GM12878 (cell line): ENCODE measurements at regions not wholly inside any gene's neighbourhood (a gene's known extent, or its start where the extent isn't known, plus 50 kb on each side); places are given as distances from the start of the nearest gene placed in this dataset.

Experiments used
- ATAC-seq: fragments of 200-7000 bp; cut with Tn5 transposase; 3 replicates; pipeline ENCODE4 v1.9.1; 2020; ENCODE audit warnings: mild to moderate bottlenecking, moderate library complexity
- BruUV-seq: library from RNA; stranded (reverse); fragments of 400-500 nt; replicated peaks from 2 replicates; lab custom pipeline; 2021; lab: Mats Ljungman, UMichigan
- CTCF ChIA-PET: fragments of 300-600 bp; sonication (Branson Sonifier 250); formaldehyde crosslinking; extraction: SDS; loops from one replicate; lab custom pipeline; 2021; ENCODE audit warnings: inconsistent platforms; lab: Yijun Ruan, JAX
- POLR2A ChIA-PET: fragments of 350-600 bp; formaldehyde crosslinking; extraction: SDS; loops from one replicate; lab custom pipeline; 2021; ENCODE audit warnings: inconsistent platforms; lab: Charles Lee
- RAD21 ChIA-PET: fragments of 300-600 bp; sonication (Branson Sonifier 250); formaldehyde crosslinking; loops from one replicate; lab custom pipeline; 2023; ENCODE audit warnings: antibody characterized with exemption; ENCODE audit not compliant: unreplicated experiment; lab: Charles Lee
- SMC1A ChIA-PET: fragments of 300-600 bp; sonication (Branson Sonifier 250); formaldehyde crosslinking; loops from one replicate; lab custom pipeline; 2023; ENCODE audit not compliant: unreplicated experiment, uncharacterized antibody; lab: Charles Lee
- DNase-seq: peaks from one replicate; pipeline ENCODE4 v3.0.0-alpha.2; 2011; ENCODE audit warnings: low read depth, low spot score
- FAIRE-seq: peaks from 3 replicates; lab custom pipeline; 2011; peaks lifted over from hg19 to GRCh38; lab: Jason Lieb, UNC
- H2AFZ ChIP-seq: 2 replicates; pipeline ENCODE4 v1.6.0; 2011; ENCODE audit warnings: low read depth, low read length, control low read depth; ENCODE audit not compliant: control insufficient read depth
- H3K27ac ChIP-seq: 2 replicates; pipeline ENCODE4 v1.5.1; 2011; ENCODE audit warnings: control low read depth; ENCODE audit not compliant: control insufficient read depth, insufficient read depth
- H3K27me3 ChIP-seq, 2 experiments: replicated peaks in 1 of 2; 2 replicates each; pipeline versions ENCODE4 v1.6.0 to v1.6.1; 2011; ENCODE audit warnings: low read length in 1 of 2; ENCODE audit not compliant: control insufficient read depth in 2 of 2, insufficient read depth in 2 of 2
- H3K36me3 ChIP-seq, 2 experiments: 2 replicates each; pipeline ENCODE4 v1.5.1; 2011; ENCODE audit warnings: low read length in 1 of 2; ENCODE audit not compliant: control insufficient read depth in 2 of 2, insufficient read depth in 2 of 2
- H3K4me1 ChIP-seq: 2 replicates; pipeline ENCODE4 v1.6.1; 2011; ENCODE audit warnings: mild to moderate bottlenecking, low read length, moderate library complexity, mixed read lengths; ENCODE audit not compliant: control insufficient read depth, insufficient read depth
- H3K4me2 ChIP-seq: 2 replicates; pipeline ENCODE4 v1.6.0; 2011; ENCODE audit warnings: control low read depth; ENCODE audit not compliant: control insufficient read depth, insufficient read depth
- H3K4me3 ChIP-seq: fragments of 200-600 bp; sonication (generic); 2 replicates; pipeline ENCODE4 v1.5.1; 2016
- H3K79me2 ChIP-seq: 2 replicates; pipeline ENCODE4 v1.6.0; 2011; ENCODE audit warnings: low read length; ENCODE audit not compliant: control insufficient read depth, insufficient read depth
- H3K9ac ChIP-seq: 2 replicates; pipeline ENCODE4 v1.8.0; 2011; ENCODE audit warnings: low read length, control low read depth, mixed read lengths; ENCODE audit not compliant: control insufficient read depth, insufficient read depth
- H3K9me3 ChIP-seq: replicated peaks from 3 replicates; pipeline ENCODE4 v1.5.1; 2011; ENCODE audit warnings: mild to moderate bottlenecking, low read length; ENCODE audit not compliant: control insufficient read depth, insufficient read depth
- H4K20me1 ChIP-seq: 2 replicates; pipeline ENCODE4 v1.6.0; 2011; ENCODE audit not compliant: control insufficient read depth, insufficient read depth
- BHLHE40 ChIP-seq, 2 experiments: fragments of 450-650 bp in 1 of 2; IDR thresholded peaks; 2 replicates each; pipeline ENCODE4 v1.6.1; 2011 to 2017; ENCODE audit warnings: low read depth in 2 of 2, borderline replicate concordance in 1 of 2, improper control_type of control experiment in 1 of 2, low read length in 1 of 2, mild to moderate bottlenecking in 1 of 2
- MTA2 ChIP-seq: fragments of 450-650 bp; IDR thresholded peaks from 2 replicates; pipeline ENCODE4 v1.6.1; 2016; ENCODE audit warnings: low read depth, mild to moderate bottlenecking, moderate library complexity
- MXI1 ChIP-seq: fragments of 150-350 bp; IDR thresholded peaks from 2 replicates; pipeline ENCODE4 v1.6.1; 2011; ENCODE audit warnings: low read depth, mild to moderate bottlenecking, inconsistent platforms, low read length, improper control_type of control experiment
- NRF1 ChIP-seq: conservative IDR thresholded peaks from 2 replicates; pipeline ENCODE4 v1.6.1; 2011; ENCODE audit warnings: mild to moderate bottlenecking, low read depth, low read length, improper control_type of control experiment
- PML ChIP-seq: IDR thresholded peaks from 2 replicates; pipeline ENCODE4 v1.6.1; 2012; ENCODE audit warnings: low read length, inconsistent platforms
- SIX5 ChIP-seq: IDR thresholded peaks from 2 replicates; pipeline ENCODE4 v1.6.1; 2011; ENCODE audit warnings: mild to moderate bottlenecking, low read depth, low read length, moderate library complexity; ENCODE audit not compliant: severe bottlenecking
- SMAD1 ChIP-seq: fragments of 450-650 bp; IDR thresholded peaks from 2 replicates; pipeline ENCODE4 v1.6.1; 2018; ENCODE audit warnings: mild to moderate bottlenecking, low read depth; ENCODE audit not compliant: partially characterized antibody
- YBX1 ChIP-seq: fragments of 450-650 bp; IDR thresholded peaks from 2 replicates; pipeline ENCODE4 v1.6.1; 2016; ENCODE audit warnings: antibody characterized with exemption
- ZNF622 ChIP-seq: fragments of 450-650 bp; IDR thresholded peaks from 2 replicates; pipeline ENCODE4 v1.6.1; 2017; ENCODE audit warnings: mild to moderate bottlenecking, inconsistent platforms
- WGBS: methylation state at CpG from one replicate; pipeline ENCODE4 v1.1.6; 2016; ENCODE audit warnings: low lambda C conversion rate; ENCODE audit not compliant: insufficient replicate concordance, insufficient coverage; ENCODE audit errors: missing lambda C conversion rate; 5-methylcytosine and 5-hydroxymethylcytosine counted together
- in situ Hi-C: fragments of 300-500 bp; cut with MboI; formaldehyde crosslinking; loops from 9 replicates; pipeline ENCODE4 v1.14.3; 2018; ENCODE audit warnings: mixed read lengths
- intact Hi-C: fragments of 100-400 bp; cut with micrococcal nuclease; formaldehyde crosslinking; loops from one replicate; pipeline ENCODE4 v1.14.2; 2022; ENCODE audit not compliant: unreplicated experiment
- TF ChIP-seq, protein P1 (sequence below): fragments of 450-650 bp; IDR thresholded peaks from 2 replicates; pipeline ENCODE4 v1.6.1; 2016; ENCODE audit warnings: mild to moderate bottlenecking, moderate library complexity, borderline replicate concordance
- TF ChIP-seq, protein P2 (sequence below): fragments of 450-650 bp; IDR thresholded peaks from 2 replicates; pipeline ENCODE4 v1.6.1; 2017; ENCODE audit warnings: mild to moderate bottlenecking
- TF ChIP-seq, protein P3 (sequence below): fragments of 450-650 bp; IDR thresholded peaks from 2 replicates; pipeline ENCODE4 v1.6.1; 2016; ENCODE audit warnings: mild to moderate bottlenecking
- TF ChIP-seq, protein P4 (sequence below): fragments of 150-350 bp; IDR thresholded peaks from 2 replicates; pipeline ENCODE4 v1.6.1; 2016; ENCODE audit warnings: low read depth, low read length

DNA sequence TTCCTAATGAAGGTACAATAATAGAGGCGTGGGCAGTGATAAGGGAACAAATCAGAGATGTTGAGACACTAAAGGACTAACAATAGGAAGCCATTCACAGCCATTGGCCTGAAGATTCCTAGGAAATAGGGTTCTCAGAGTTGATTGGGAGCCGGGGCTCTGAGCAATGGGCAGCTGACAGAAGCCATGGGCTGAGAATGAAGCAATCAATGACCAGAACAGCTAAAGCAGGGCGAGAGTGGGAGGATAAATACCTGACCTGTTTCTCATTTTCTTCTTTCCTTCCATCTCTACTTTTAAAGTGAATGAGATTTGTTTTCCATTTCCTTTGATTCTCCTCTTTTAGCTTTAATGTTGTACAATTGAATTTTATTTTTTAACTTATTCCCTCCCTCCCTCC, 774.7 kb upstream of the ADGRL4 start:
- 0 out of 2 replicates have a peak, but pooled peaks cover 3% of the 10 kb centered on the region for H3K4me1 ChIP-seq
- H3K79me2 ChIP-seq: no peaks in the 10 kb centered on the region
- ChIA-PET POLR2A (no interaction called here), SMC1A (no interaction called here), CTCF (no interaction called here), RAD21 (no interaction called here)
- in situ Hi-C loops (no loop called here), intact Hi-C loops (no loop called here)
- H2AFZ ChIP-seq: no peak overlapping the region
- WGBS: 2% methylated on average over 3 of the region's 3 CpGs
- no peaks in the 10 kb centered on the region for H3K36me3 ChIP-seq
- BruUV-seq: no TSS peak
- H3K9me3 ChIP-seq: no peaks in the 10 kb centered on the region
- no peaks in the 10 kb centered on the region for H4K20me1 ChIP-seq
- no peak overlapping the region for H3K4me3 ChIP-seq
- ATAC-seq (no peak), FAIRE-seq (no peak), DNase-seq (no peak)
- no peak overlapping the region for H3K4me2 ChIP-seq
- no peak overlapping the region for H3K9ac ChIP-seq
- H3K27ac ChIP-seq: no peak overlapping the region
- no peaks in the 10 kb centered on the region; a peak in 1 of 4 replicates for H3K27me3 ChIP-seq
- TF ChIP-seq, protein P1, sequence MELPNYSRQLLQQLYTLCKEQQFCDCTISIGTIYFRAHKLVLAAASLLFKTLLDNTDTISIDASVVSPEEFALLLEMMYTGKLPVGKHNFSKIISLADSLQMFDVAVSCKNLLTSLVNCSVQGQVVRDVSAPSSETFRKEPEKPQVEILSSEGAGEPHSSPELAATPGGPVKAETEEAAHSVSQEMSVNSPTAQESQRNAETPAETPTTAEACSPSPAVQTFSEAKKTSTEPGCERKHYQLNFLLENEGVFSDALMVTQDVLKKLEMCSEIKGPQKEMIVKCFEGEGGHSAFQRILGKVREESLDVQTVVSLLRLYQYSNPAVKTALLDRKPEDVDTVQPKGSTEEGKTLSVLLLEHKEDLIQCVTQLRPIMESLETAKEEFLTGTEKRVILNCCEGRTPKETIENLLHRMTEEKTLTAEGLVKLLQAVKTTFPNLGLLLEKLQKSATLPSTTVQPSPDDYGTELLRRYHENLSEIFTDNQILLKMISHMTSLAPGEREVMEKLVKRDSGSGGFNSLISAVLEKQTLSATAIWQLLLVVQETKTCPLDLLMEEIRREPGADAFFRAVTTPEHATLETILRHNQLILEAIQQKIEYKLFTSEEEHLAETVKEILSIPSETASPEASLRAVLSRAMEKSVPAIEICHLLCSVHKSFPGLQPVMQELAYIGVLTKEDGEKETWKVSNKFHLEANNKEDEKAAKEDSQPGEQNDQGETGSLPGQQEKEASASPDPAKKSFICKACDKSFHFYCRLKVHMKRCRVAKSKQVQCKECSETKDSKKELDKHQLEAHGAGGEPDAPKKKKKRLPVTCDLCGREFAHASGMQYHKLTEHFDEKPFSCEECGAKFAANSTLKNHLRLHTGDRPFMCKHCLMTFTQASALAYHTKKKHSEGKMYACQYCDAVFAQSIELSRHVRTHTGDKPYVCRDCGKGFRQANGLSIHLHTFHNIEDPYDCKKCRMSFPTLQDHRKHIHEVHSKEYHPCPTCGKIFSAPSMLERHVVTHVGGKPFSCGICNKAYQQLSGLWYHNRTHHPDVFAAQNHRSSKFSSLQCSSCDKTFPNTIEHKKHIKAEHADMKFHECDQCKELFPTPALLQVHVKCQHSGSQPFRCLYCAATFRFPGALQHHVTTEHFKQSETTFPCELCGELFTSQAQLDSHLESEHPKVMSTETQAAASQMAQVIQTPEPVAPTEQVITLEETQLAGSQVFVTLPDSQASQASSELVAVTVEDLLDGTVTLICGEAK: no peak
- TF ChIP-seq, protein P2, sequence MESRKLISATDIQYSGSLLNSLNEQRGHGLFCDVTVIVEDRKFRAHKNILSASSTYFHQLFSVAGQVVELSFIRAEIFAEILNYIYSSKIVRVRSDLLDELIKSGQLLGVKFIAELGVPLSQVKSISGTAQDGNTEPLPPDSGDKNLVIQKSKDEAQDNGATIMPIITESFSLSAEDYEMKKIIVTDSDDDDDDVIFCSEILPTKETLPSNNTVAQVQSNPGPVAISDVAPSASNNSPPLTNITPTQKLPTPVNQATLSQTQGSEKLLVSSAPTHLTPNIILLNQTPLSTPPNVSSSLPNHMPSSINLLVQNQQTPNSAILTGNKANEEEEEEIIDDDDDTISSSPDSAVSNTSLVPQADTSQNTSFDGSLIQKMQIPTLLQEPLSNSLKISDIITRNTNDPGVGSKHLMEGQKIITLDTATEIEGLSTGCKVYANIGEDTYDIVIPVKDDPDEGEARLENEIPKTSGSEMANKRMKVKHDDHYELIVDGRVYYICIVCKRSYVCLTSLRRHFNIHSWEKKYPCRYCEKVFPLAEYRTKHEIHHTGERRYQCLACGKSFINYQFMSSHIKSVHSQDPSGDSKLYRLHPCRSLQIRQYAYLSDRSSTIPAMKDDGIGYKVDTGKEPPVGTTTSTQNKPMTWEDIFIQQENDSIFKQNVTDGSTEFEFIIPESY: no peak
- TF ChIP-seq BHLHE40 (IDR thresholded peaks at IDR 0.05; ENCODE audit: borderline replicate concordance in 1 of 2, low read depth in 2 of 2, low read length in 1 of 2) (no peak), YBX1 (no peak), ZNF622 (no peak), SMAD1 (no peak), SIX5 (no peak), MTA2 (no peak), MXI1 (no peak), PML (no peak), NRF1 (no peak)
- TF ChIP-seq, protein P3, sequence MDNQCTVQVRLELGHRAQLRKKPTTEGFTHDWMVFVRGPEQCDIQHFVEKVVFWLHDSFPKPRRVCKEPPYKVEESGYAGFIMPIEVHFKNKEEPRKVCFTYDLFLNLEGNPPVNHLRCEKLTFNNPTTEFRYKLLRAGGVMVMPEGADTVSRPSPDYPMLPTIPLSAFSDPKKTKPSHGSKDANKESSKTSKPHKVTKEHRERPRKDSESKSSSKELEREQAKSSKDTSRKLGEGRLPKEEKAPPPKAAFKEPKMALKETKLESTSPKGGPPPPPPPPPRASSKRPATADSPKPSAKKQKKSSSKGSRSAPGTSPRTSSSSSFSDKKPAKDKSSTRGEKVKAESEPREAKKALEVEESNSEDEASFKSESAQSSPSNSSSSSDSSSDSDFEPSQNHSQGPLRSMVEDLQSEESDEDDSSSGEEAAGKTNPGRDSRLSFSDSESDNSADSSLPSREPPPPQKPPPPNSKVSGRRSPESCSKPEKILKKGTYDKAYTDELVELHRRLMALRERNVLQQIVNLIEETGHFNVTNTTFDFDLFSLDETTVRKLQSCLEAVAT: no peak
- TF ChIP-seq, protein P4, sequence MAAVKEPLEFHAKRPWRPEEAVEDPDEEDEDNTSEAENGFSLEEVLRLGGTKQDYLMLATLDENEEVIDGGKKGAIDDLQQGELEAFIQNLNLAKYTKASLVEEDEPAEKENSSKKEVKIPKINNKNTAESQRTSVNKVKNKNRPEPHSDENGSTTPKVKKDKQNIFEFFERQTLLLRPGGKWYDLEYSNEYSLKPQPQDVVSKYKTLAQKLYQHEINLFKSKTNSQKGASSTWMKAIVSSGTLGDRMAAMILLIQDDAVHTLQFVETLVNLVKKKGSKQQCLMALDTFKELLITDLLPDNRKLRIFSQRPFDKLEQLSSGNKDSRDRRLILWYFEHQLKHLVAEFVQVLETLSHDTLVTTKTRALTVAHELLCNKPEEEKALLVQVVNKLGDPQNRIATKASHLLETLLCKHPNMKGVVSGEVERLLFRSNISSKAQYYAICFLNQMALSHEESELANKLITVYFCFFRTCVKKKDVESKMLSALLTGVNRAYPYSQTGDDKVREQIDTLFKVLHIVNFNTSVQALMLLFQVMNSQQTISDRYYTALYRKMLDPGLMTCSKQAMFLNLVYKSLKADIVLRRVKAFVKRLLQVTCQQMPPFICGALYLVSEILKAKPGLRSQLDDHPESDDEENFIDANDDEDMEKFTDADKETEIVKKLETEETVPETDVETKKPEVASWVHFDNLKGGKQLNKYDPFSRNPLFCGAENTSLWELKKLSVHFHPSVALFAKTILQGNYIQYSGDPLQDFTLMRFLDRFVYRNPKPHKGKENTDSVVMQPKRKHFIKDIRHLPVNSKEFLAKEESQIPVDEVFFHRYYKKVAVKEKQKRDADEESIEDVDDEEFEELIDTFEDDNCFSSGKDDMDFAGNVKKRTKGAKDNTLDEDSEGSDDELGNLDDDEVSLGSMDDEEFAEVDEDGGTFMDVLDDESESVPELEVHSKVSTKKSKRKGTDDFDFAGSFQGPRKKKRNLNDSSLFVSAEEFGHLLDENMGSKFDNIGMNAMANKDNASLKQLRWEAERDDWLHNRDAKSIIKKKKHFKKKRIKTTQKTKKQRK: no peak
